ENCODE measurements at regions not wholly inside any gene's neighbourhood (a gene's known extent, or its start where the extent isn't known, plus 50 kb on each side); places are given as distances from the start of the nearest gene placed in this dataset.

DNA sequence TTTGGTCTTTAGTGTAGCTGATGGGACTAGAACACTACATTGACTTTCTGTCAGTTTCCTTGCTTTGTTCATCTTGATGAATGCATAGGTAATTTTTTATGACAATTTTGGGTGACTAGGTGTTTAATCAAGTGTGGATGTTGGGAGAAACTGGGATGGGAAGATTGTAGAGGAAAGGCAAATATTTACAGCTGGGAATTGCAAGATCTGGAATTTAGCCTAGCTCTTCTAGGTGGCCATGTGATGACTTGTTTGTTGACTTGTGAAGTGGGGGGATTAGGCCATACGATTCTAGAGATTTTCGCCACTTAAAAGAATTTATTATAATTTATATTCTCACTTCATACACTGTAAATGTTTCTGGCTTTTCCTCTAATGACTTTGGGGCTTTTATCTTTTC lies 480.3 kb upstream of the GOT2 start:
- no peaks in the 10 kb centered on the region for H3K4me1 Mint-ChIP-seq
- no peak overlapping the region for H3K27ac Mint-ChIP-seq
- H3K4me3 Mint-ChIP-seq, result no peak overlapping the region
- POLR2A ChIA-PET, result no interaction called here
- H3K9me3 Mint-ChIP-seq, result peaks cover 7% of the 10 kb centered on the region
- H3K36me3 Mint-ChIP-seq (ENCODE audit: low read depth), result no peaks in the 10 kb centered on the region
- intact Hi-C loops (cut with micrococcal nuclease), result no loop called here
- ATAC-seq (ENCODE audit: low read depth) (no peak), DNase-seq (no peak)
- TF ChIP-seq, protein P1, sequence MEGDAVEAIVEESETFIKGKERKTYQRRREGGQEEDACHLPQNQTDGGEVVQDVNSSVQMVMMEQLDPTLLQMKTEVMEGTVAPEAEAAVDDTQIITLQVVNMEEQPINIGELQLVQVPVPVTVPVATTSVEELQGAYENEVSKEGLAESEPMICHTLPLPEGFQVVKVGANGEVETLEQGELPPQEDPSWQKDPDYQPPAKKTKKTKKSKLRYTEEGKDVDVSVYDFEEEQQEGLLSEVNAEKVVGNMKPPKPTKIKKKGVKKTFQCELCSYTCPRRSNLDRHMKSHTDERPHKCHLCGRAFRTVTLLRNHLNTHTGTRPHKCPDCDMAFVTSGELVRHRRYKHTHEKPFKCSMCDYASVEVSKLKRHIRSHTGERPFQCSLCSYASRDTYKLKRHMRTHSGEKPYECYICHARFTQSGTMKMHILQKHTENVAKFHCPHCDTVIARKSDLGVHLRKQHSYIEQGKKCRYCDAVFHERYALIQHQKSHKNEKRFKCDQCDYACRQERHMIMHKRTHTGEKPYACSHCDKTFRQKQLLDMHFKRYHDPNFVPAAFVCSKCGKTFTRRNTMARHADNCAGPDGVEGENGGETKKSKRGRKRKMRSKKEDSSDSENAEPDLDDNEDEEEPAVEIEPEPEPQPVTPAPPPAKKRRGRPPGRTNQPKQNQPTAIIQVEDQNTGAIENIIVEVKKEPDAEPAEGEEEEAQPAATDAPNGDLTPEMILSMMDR (IDR thresholded peaks at IDR 0.05), result no peak
- H3K27me3 Mint-ChIP-seq, result no peaks in the 10 kb centered on the region
- CTCF ChIA-PET, result no interaction called here

DNA sequence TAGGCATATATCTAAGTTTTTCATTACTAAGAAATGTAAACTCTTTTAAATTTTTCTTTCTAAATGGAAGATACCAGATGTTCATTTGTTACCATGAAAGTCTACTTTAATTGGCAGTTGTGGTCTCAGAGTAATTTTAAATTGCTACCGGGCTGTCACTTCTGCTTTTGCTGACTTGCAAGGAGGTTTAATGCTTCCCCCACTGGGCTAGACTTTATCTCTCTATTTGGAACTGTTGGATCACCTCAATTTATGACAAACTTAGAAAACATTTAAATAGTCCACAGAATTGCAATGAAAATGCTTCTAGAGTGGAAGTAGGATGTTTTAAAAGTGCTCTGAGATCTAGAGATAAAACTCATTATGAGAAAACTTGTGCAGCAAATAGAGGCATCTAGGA lies 479.8 kb upstream of the GOT2 start:
- H3K27me3 Mint-ChIP-seq, result no peaks in the 10 kb centered on the region
- H3K27ac Mint-ChIP-seq, result no peak overlapping the region
- POLR2A ChIA-PET, result no interaction called here
- H3K36me3 Mint-ChIP-seq (ENCODE audit: low read depth), result no peaks in the 10 kb centered on the region
- H3K9me3 Mint-ChIP-seq, result peaks cover 8% of the 10 kb centered on the region
- ATAC-seq (ENCODE audit: low read depth) (no peak), DNase-seq (no peak)
- H3K4me1 Mint-ChIP-seq, result no peaks in the 10 kb centered on the region
- TF ChIP-seq, protein P1 (IDR thresholded peaks at IDR 0.05), result no peak
- intact Hi-C loops (cut with micrococcal nuclease), result no loop called here
- CTCF ChIA-PET, result no interaction called here
- H3K4me3 Mint-ChIP-seq, result no peak overlapping the region

DNA sequence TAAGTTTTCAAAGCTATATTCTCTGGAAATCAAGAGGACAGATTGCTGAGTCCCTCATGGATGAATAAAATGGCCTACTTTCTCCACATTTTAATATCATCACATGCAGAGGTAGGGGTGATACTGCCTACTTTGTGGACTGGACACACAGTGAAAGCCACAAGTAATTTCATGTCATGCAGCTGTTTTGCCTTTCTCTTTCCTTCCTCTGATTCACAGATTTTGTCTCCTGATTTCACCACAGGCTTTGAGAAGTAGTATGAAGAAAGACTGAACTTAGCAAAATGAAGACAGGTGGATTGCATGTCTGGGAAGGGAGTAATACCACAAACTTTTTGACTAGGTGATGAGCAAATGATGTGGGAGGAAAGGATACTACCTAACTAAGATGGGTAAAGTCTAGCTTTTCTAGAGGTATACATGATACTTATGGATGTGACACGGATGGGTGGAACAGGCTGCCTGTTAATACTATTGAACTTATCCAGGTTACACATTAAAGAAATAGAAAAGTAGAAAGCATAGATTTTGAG lies 478.4 kb upstream of the GOT2 start:
- Mint-ChIP-seq H3K4me1 (no peaks in the 10 kb centered on the region), H3K27me3 (no peaks in the 10 kb centered on the region), H3K36me3 (ENCODE audit: low read depth) (no peaks in the 10 kb centered on the region), H3K9me3 (peaks cover 7% of the 10 kb centered on the region), H3K4me3 (no peak overlapping the region), H3K27ac (no peak overlapping the region)
- ChIA-PET CTCF (no interaction called here), POLR2A (no interaction called here)
- DNase-seq (no peak), ATAC-seq (ENCODE audit: low read depth) (no peak)
- intact Hi-C loops (cut with micrococcal nuclease), result no loop called here
- TF ChIP-seq, protein P1 (IDR thresholded peaks at IDR 0.05), result no peak

DNA sequence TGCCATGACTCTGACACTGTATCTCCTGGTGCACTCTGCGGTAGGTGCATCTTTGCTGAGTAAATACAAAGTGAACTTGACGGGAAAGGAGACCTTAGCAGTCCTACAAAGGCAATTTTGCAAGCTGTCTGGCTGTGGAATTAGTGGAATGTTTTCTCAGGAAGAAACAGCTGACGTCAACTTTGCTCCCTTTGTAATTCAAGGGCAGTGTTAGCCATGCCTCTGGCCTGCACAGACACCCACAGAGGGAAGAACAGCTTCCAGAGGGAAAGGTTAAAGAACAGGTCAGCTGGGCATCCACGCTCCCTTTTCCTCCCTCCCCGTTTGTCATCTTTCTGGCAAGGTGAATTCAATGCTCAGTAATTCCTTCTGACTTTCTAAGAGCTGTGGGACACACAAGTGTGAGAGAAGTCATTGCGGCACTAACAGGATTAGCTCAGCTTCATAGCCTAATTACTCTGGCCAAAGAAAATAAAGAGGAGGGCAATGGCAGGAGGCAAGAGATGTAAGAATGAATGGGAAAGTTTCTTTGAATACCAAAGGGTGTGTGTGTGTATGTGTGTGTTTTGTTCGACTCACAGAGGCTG lies 476.9 kb upstream of the GOT2 start:
- POLR2A ChIA-PET, result no interaction called here
- peaks cover 3% of the 10 kb centered on the region for H3K9me3 Mint-ChIP-seq
- ATAC-seq (ENCODE audit: low read depth), result no peak
- H3K36me3 Mint-ChIP-seq (ENCODE audit: low read depth), result no peaks in the 10 kb centered on the region
- H3K4me3 Mint-ChIP-seq, result no peak overlapping the region
- H3K27me3 Mint-ChIP-seq, result no peaks in the 10 kb centered on the region
- DNase-seq, result no peak
- CTCF ChIA-PET, result no interaction called here
- no peaks in the 10 kb centered on the region for H3K4me1 Mint-ChIP-seq
- intact Hi-C loops (cut with micrococcal nuclease), result no loop called here
- TF ChIP-seq, protein P1 (IDR thresholded peaks at IDR 0.05), result no peak
- H3K27ac Mint-ChIP-seq, result no peak overlapping the region

DNA sequence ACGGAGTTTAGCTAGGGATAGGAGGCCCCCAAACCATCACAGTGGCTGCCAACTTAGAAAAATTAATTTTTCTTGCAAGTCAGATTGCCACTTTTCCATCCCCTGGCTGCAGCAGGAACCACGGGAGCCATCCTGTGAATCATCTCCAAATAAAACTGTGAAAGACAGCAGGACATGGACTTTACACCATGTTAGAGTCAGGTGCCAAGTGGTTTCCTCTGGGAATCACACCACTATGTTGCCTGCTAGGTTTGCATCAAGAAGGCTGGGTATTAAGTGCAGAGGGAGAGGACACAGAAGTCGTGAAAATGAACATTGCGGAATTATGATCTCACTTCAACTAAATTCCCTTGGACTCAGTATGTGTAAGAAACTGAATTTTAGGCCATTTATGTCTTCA lies 471.3 kb upstream of the GOT2 start:
- Mint-ChIP-seq H3K9me3 (peaks cover 3% of the 10 kb centered on the region), H3K36me3 (ENCODE audit: low read depth) (no peaks in the 10 kb centered on the region), H3K4me1 (no peaks in the 10 kb centered on the region), H3K4me3 (no peak overlapping the region), H3K27me3 (no peaks in the 10 kb centered on the region), H3K27ac (no peak overlapping the region)
- no peak for ATAC-seq (ENCODE audit: low read depth)
- no peak for DNase-seq
- ChIA-PET CTCF (no interaction called here), POLR2A (no interaction called here)
- TF ChIP-seq, protein P1 (IDR thresholded peaks at IDR 0.05), result no peak
- intact Hi-C loops (cut with micrococcal nuclease), result no loop called here
